GM12878 (cell line): ENCODE measurements at regions not wholly inside any gene's neighbourhood (a gene's known extent, or its start where the extent isn't known, plus 50 kb on each side); places are given as distances from the start of the nearest gene placed in this dataset.

Experiments
- CBX5 ChIP-seq: sonication (generic); IDR thresholded peaks from 2 replicates; pipeline ENCODE4 v1.6.1; 2016; ENCODE audit warnings: low read depth, moderate library complexity, mild to moderate bottlenecking, inconsistent platforms
- CTCF ChIP-seq, 3 experiments: IDR thresholded peaks in 2 of 3; conservative IDR thresholded peaks in 1 of 3; 2 replicates each; pipeline ENCODE4 v1.5.1; 2011; ENCODE audit warnings: low read depth in 3 of 3, low read length in 3 of 3, mild to moderate bottlenecking in 3 of 3, control low read depth in 2 of 3, moderate library complexity in 2 of 3, inconsistent platforms in 1 of 3, mixed read lengths in 1 of 3; ENCODE audit not compliant: control insufficient read depth in 2 of 3, insufficient read depth in 1 of 3; ENCODE audit errors: extremely low read depth in 1 of 3
- MTA2 ChIP-seq: fragments of 450-650 bp; IDR thresholded peaks from 2 replicates; pipeline ENCODE4 v1.6.1; 2016; ENCODE audit warnings: low read depth, mild to moderate bottlenecking, moderate library complexity
- POLR2A ChIP-seq: IDR thresholded peaks from 2 replicates; pipeline ENCODE4 v1.6.1; 2011; ENCODE audit warnings: low read depth, mild to moderate bottlenecking, low read length
- RAD21 ChIP-seq: IDR thresholded peaks from 2 replicates; pipeline ENCODE4 v1.6.1; 2011; ENCODE audit warnings: mild to moderate bottlenecking, low read depth, low read length, moderate library complexity; ENCODE audit not compliant: insufficient read depth

- TF ChIP-seq MTA2 = no peak
- TF ChIP-seq CBX5 = no peak
- no peak for TF ChIP-seq CTCF (IDR thresholded peaks at IDR 0.05 in 2 of 3, conservative IDR thresholded peaks at IDR 0.05 in 1 of 3; ENCODE audit: control insufficient read depth in 2 of 3, extremely low read depth in 1 of 3, insufficient read depth in 1 of 3, low read depth in 3 of 3, low read length in 3 of 3)
- TF ChIP-seq POLR2A = no peak
- TF ChIP-seq RAD21 = no peak
Measured at GRCh38 chr9:86545090-86545489, 190.9 kb upstream of the TUT7 start.
